SK-N-SH treated with all-trans-retinoic acid at 6 μM for 48 hours (cell line): ENCODE measurements at regions not wholly inside any gene's neighbourhood (a gene's known extent, or its start where the extent isn't known, plus 50 kb on each side); places are given as distances from the start of the nearest gene placed in this dataset.

Experiments used
- ATAC-seq: fragments of 200-7000 bp; cut with Tn5 transposase; 3 replicates; pipeline ENCODE4 v1.9.1; 2020; ENCODE audit warnings: mild to moderate bottlenecking, moderate library complexity
- ARNTL ChIP-seq: fragments of 450-650 bp; formaldehyde crosslinking; IDR thresholded peaks from 2 replicates; pipeline ENCODE4 v1.5.0; 2020; ENCODE audit warnings: low read depth, mild to moderate bottlenecking, moderate library complexity, borderline replicate concordance
- BACH2 ChIP-seq: fragments of 250-450 bp; sonication (Bioruptor Pico); IDR thresholded peaks from 2 replicates; pipeline ENCODE4 v1.9.0; 2021; ENCODE audit warnings: mild to moderate bottlenecking, borderline replicate concordance
- CREB5 ChIP-seq: fragments of 250-450 bp; sonication (Bioruptor Pico); IDR thresholded peaks from 2 replicates; pipeline ENCODE4 v1.5.1; 2020; ENCODE audit warnings: low read depth, mild to moderate bottlenecking, moderate library complexity
- CSDC2 ChIP-seq: fragments of 250-450 bp; sonication (Bioruptor Pico); IDR thresholded peaks from 2 replicates; pipeline ENCODE4 v1.5.0; 2020; ENCODE audit warnings: mild to moderate bottlenecking, moderate library complexity
- CSRNP3 ChIP-seq: fragments of 250-450 bp; sonication (Bioruptor Pico); IDR thresholded peaks from 2 replicates; pipeline ENCODE4 v1.5.1; 2021; ENCODE audit warnings: mild to moderate bottlenecking, moderate library complexity
- ESRRG ChIP-seq: fragments of 250-450 bp; sonication (Bioruptor Pico); IDR thresholded peaks from 2 replicates; pipeline ENCODE4 v1.6.1; 2021; ENCODE audit warnings: mild to moderate bottlenecking
- GLIS3 ChIP-seq: fragments of 250-450 bp; sonication (Bioruptor Pico); IDR thresholded peaks from 2 replicates; pipeline ENCODE4 v1.5.0; 2020; ENCODE audit warnings: mild to moderate bottlenecking, moderate library complexity
- ISL1 ChIP-seq: fragments of 250-450 bp; sonication (Bioruptor Pico); IDR thresholded peaks from 2 replicates; pipeline ENCODE4 v2.1.2; 2022; ENCODE audit warnings: mild to moderate bottlenecking, moderate library complexity
- OSR1 ChIP-seq: fragments of 250-450 bp; sonication (Bioruptor Pico); IDR thresholded peaks from 2 replicates; pipeline ENCODE4 v1.8.0; 2022; ENCODE audit warnings: moderate library complexity, mild to moderate bottlenecking, inconsistent platforms
- PATZ1 ChIP-seq: fragments of 250-450 bp; sonication (Bioruptor Pico); IDR thresholded peaks from 2 replicates; pipeline ENCODE4 v1.8.0; 2020; ENCODE audit warnings: mild to moderate bottlenecking, moderate library complexity, borderline replicate concordance
- POU6F1 ChIP-seq: fragments of 250-450 bp; sonication (Bioruptor Pico); IDR thresholded peaks from 2 replicates; pipeline ENCODE4 v1.8.0; 2021; ENCODE audit warnings: low read depth, mild to moderate bottlenecking, moderate library complexity, borderline replicate concordance
- PPARA ChIP-seq: fragments of 250-450 bp; sonication (Bioruptor Pico); IDR thresholded peaks from 2 replicates; pipeline ENCODE4 v1.5.0; 2020; ENCODE audit warnings: mild to moderate bottlenecking, borderline replicate concordance
- RARB ChIP-seq: fragments of 250-450 bp; sonication (Bioruptor Pico); IDR thresholded peaks from 2 replicates; pipeline ENCODE4 v1.8.0; 2021; ENCODE audit warnings: mild to moderate bottlenecking, moderate library complexity
- SNAI2 ChIP-seq: fragments of 250-450 bp; sonication (Bioruptor Pico); IDR thresholded peaks from 2 replicates; pipeline ENCODE4 v1.5.0; 2020; ENCODE audit warnings: mild to moderate bottlenecking, moderate library complexity
- TCF4 ChIP-seq: fragments of 250-450 bp; sonication (Bioruptor Pico); IDR thresholded peaks from 2 replicates; pipeline ENCODE4 v1.8.0; 2021; ENCODE audit warnings: mild to moderate bottlenecking, moderate library complexity, borderline replicate concordance
- TOX ChIP-seq: fragments of 250-450 bp; sonication (Bioruptor Pico); IDR thresholded peaks from 2 replicates; pipeline ENCODE4 v1.8.0; 2021; ENCODE audit warnings: mild to moderate bottlenecking, moderate library complexity, borderline replicate concordance
- TSHZ2 ChIP-seq: fragments of 250-450 bp; sonication (Bioruptor Pico); IDR thresholded peaks from 2 replicates; pipeline ENCODE4 v1.5.0; 2020; ENCODE audit warnings: mild to moderate bottlenecking, moderate library complexity
- ZC3H10 ChIP-seq: fragments of 250-450 bp; sonication (Bioruptor Pico); IDR thresholded peaks from 2 replicates; pipeline ENCODE4 v1.5.1; 2021; ENCODE audit warnings: mild to moderate bottlenecking, moderate library complexity
- ZFP3 ChIP-seq: fragments of 250-450 bp; sonication (Bioruptor Pico); IDR thresholded peaks from 2 replicates; pipeline ENCODE4 v1.5.0; 2020; ENCODE audit warnings: mild to moderate bottlenecking, moderate library complexity
- ZFP30 ChIP-seq: fragments of 450-650 bp; formaldehyde crosslinking; IDR thresholded peaks from 2 replicates; pipeline ENCODE4 v1.5.0; 2022; ENCODE audit warnings: mild to moderate bottlenecking, moderate library complexity
- ZNF565 ChIP-seq: fragments of 450-650 bp; formaldehyde crosslinking; conservative IDR thresholded peaks from 2 replicates; pipeline ENCODE4 v1.5.0; 2020; ENCODE audit warnings: low read depth, mild to moderate bottlenecking, moderate library complexity
- ZNF70 ChIP-seq: fragments of 450-650 bp; formaldehyde crosslinking; IDR thresholded peaks from 2 replicates; pipeline ENCODE4 v1.5.0; 2020; ENCODE audit warnings: mild to moderate bottlenecking, moderate library complexity
- ZNF8 ChIP-seq: fragments of 450-650 bp; formaldehyde crosslinking; IDR thresholded peaks from 2 replicates; pipeline ENCODE4 v1.5.0; 2020; ENCODE audit warnings: mild to moderate bottlenecking, moderate library complexity

- TF ChIP-seq BACH2 (CRISPR knock-in tag) (no peak), SNAI2 (CRISPR knock-in tag) (no peak), ZNF565 (CRISPR knock-in tag) (no peak), PATZ1 (CRISPR knock-in tag) (no peak), PPARA (CRISPR knock-in tag) (no peak), TSHZ2 (CRISPR knock-in tag) (no peak), CREB5 (CRISPR knock-in tag) (no peak), OSR1 (CRISPR knock-in tag) (no peak), ZC3H10 (CRISPR knock-in tag) (no peak), CSDC2 (CRISPR knock-in tag) (no peak), TOX (CRISPR knock-in tag) (no peak), ISL1 (no peak), ESRRG (CRISPR knock-in tag) (no peak), ZNF8 (CRISPR knock-in tag) (no peak), CSRNP3 (no peak), ZFP30 (CRISPR knock-in tag) (no peak), TCF4 (CRISPR knock-in tag) (no peak), ARNTL (CRISPR knock-in tag) (no peak), POU6F1 (CRISPR knock-in tag) (no peak)
- ATAC-seq, result no peak
Measured at GRCh38 chr3:18765662-18766061, 340.5 kb upstream of the SATB1 start.

GRCh38 chr3:18765161-18765560, 340.0 kb upstream of the SATB1 start:
- no peak for ATAC-seq
- TF ChIP-seq ISL1, result no peak
- TF ChIP-seq RARB (CRISPR knock-in tag), result no peak
- TF ChIP-seq OSR1 (CRISPR knock-in tag), result no peak
- TF ChIP-seq ZNF70 (CRISPR knock-in tag), result no peak
- TF ChIP-seq BACH2 (CRISPR knock-in tag), result no peak
- no peak for TF ChIP-seq ZFP3
- TF ChIP-seq ZFP30 (CRISPR knock-in tag), result no peak
- no peak for TF ChIP-seq ZNF8 (CRISPR knock-in tag)
- TF ChIP-seq CREB5 (CRISPR knock-in tag), result no peak
- TF ChIP-seq POU6F1 (CRISPR knock-in tag), result no peak
- no peak for TF ChIP-seq SNAI2 (CRISPR knock-in tag)
- TF ChIP-seq CSRNP3, result no peak
- TF ChIP-seq PPARA (CRISPR knock-in tag), result no peak
- no peak for TF ChIP-seq ZC3H10 (CRISPR knock-in tag)
- TF ChIP-seq GLIS3 (CRISPR knock-in tag), result no peak
